Inflammatory macrophage (primary cell): ENCODE measurements at regions not wholly inside any gene's neighbourhood (a gene's known extent, or its start where the extent isn't known, plus 50 kb on each side); places are given as distances from the start of the nearest gene placed in this dataset.
"Not testable (repeated sequence)": the region's sequence is repeated elsewhere in the genome, so short reads cannot be mapped to it uniquely, and the experiment has no call there.

Experiments
- DNase-seq, 2 donors: peaks; one replicate each; pipeline ENCODE4 v3.0.0-alpha.2; 2020 to 2022

- no peak for DNase-seq
These were observed 175.3 kb upstream of the TMEM229A start for GRCh38 chr7:124208173-124208572.

GRCh38 chr7:124205526-124205925 lies 172.7 kb upstream of the TMEM229A start:
- no peak for DNase-seq

GRCh38 chr7:124202546-124202945 lies 169.7 kb upstream of the TMEM229A start:
- no peak for DNase-seq

- DNase-seq = no peak
These were observed 169.0 kb upstream of the TMEM229A start for GRCh38 chr7:124201768-124202349.

GRCh38 chr7:124196519-124196918 lies 163.7 kb upstream of the TMEM229A start:
- DNase-seq = no peak

GRCh38 chr7:124192885-124193284 lies 160.0 kb upstream of the TMEM229A start:
- no peak for DNase-seq

- no peak for DNase-seq
These were observed 158.8 kb upstream of the TMEM229A start for GRCh38 chr7:124191713-124192112.

GRCh38 chr7:124191030-124191429 lies 158.2 kb upstream of the TMEM229A start:
- no peak for DNase-seq

- no peak for DNase-seq
These were observed 155.7 kb upstream of the TMEM229A start for GRCh38 chr7:124188576-124188975.

- no peak for DNase-seq
These were observed 155.1 kb upstream of the TMEM229A start for GRCh38 chr7:124187962-124188361.

- no peak for DNase-seq
These were observed 150.8 kb upstream of the TMEM229A start for GRCh38 chr7:124183649-124184048.

GRCh38 chr7:124179641-124180040 lies 146.8 kb upstream of the TMEM229A start:
- no peak for DNase-seq

- no peak for DNase-seq
These were observed 145.0 kb upstream of the TMEM229A start for GRCh38 chr7:124177891-124178290.

GRCh38 chr7:124171812-124172211 lies 138.9 kb upstream of the TMEM229A start:
- DNase-seq = not testable (repeated sequence)

GRCh38 chr7:124171068-124171467 lies 138.2 kb upstream of the TMEM229A start:
- no peak for DNase-seq

GRCh38 chr7:124168616-124169015 lies 135.7 kb upstream of the TMEM229A start:
- DNase-seq = no peak

GRCh38 chr7:124162667-124163066 lies 129.8 kb upstream of the TMEM229A start:
- no peak for DNase-seq

GRCh38 chr7:124155432-124156022 lies 122.7 kb upstream of the TMEM229A start:
- peak in 1 of 2 donors; percentile 3 for DNase-seq

GRCh38 chr7:124152859-124153692 lies 120.2 kb upstream of the TMEM229A start:
- DNase-seq = peak in 1 of 2 donors; percentile 2

- DNase-seq = no peak
These were observed 104.8 kb upstream of the TMEM229A start for GRCh38 chr7:124137664-124138063.

GRCh38 chr7:124124201-124124600 lies 91.3 kb upstream of the TMEM229A start:
- DNase-seq = no peak

GRCh38 chr7:124120911-124121310 lies 88.0 kb upstream of the TMEM229A start:
- DNase-seq = no peak

GRCh38 chr7:124113045-124113444 lies 80.2 kb upstream of the TMEM229A start:
- DNase-seq = no peak

- DNase-seq = no peak
These were observed 73.7 kb upstream of the TMEM229A start for GRCh38 chr7:124106575-124106974.
